K562 (cell line): ENCODE measurements at regions not wholly inside any gene's neighbourhood (a gene's known extent, or its start where the extent isn't known, plus 50 kb on each side); places are given as distances from the start of the nearest gene placed in this dataset.

ENCODE experiments used
- ATAC-seq: fragments of 200-7000 bp; cut with Tn5 transposase; 3 replicates; pipeline ENCODE4 v1.9.1; 2020; ENCODE audit warnings: moderate library complexity
- BruUV-seq: library from RNA; stranded (reverse); fragments of 400-500 nt; replicated peaks from 2 replicates; lab custom pipeline; 2021; lab: Mats Ljungman, UMichigan
- CTCF ChIA-PET: fragments of 300-600 bp; formaldehyde crosslinking; extraction: SDS; loops from one replicate; lab custom pipeline; 2021; ENCODE audit warnings: low intra/inter-chr PET ratio; lab: Yijun Ruan, JAX
- POLR2A ChIA-PET: fragments of 300-600, 350-650 bp; sonication (Branson Sonifier 250); formaldehyde crosslinking; extraction: SDS; loops from one replicate; lab custom pipeline; 2021; ENCODE audit warnings: antibody characterized with exemption, inconsistent platforms; lab: Yijun Ruan, JAX
- DNase-seq, 4 experiments: peaks; one replicate each; pipeline versions ENCODE4 v3.0.0 to v3.0.0-alpha.2; 2011 to 2018; ENCODE audit warnings: low spot score in 3 of 4, mixed read lengths in 3 of 4; ENCODE audit errors: extremely low read depth in 1 of 4
- FAIRE-seq: peaks from 2 replicates; lab custom pipeline; 2011; peaks lifted over from hg19 to GRCh38; lab: Jason Lieb, UNC
- H2AFZ ChIP-seq: 2 replicates; pipeline ENCODE4 v1.6.0; 2011; ENCODE audit warnings: low read depth, low read length, control low read depth, inconsistent platforms
- H3K27ac ChIP-seq: fragments of 200-600 bp; 3 replicates; pipeline ENCODE4 v1.8.0; 2011; ENCODE audit warnings: low read depth, mild to moderate bottlenecking, control low read depth, inconsistent platforms, low read length, moderate library complexity, mixed read lengths; ENCODE audit errors: extremely low read depth
- H3K27me3 ChIP-seq, 2 experiments: fragments of 300-600 bp in 1 of 2; 2 replicates in 1 of 2; 3 replicates in 1 of 2; pipeline versions ENCODE4 v1.6.0 to v1.8.0; 2011; ENCODE audit warnings: inconsistent platforms in 2 of 2, low read length in 2 of 2, mild to moderate bottlenecking in 1 of 2, mixed read lengths in 1 of 2, moderate library complexity in 1 of 2; ENCODE audit not compliant: control insufficient read depth in 2 of 2, insufficient read depth in 2 of 2
- H3K36me3 ChIP-seq: fragments of 300-600 bp; 3 replicates; pipeline ENCODE4 v1.8.0; 2011; ENCODE audit warnings: mild to moderate bottlenecking, low read length, inconsistent platforms; ENCODE audit not compliant: control insufficient read depth, insufficient read depth
- H3K4me1 ChIP-seq, 2 experiments: fragments of 200-600 bp in 1 of 2; replicated peaks in 1 of 2; 2 replicates in 1 of 2; 3 replicates in 1 of 2; pipeline versions ENCODE4 v1.5.1 to v1.8.0; 2011; ENCODE audit warnings: inconsistent platforms in 2 of 2, low read length in 2 of 2, mild to moderate bottlenecking in 1 of 2, mixed read lengths in 1 of 2, moderate library complexity in 1 of 2; ENCODE audit not compliant: control insufficient read depth in 2 of 2, insufficient read depth in 2 of 2
- H3K4me2 ChIP-seq: 2 replicates; pipeline ENCODE4 v1.6.1; 2011; ENCODE audit warnings: low read length, control low read depth, inconsistent platforms, mixed read lengths; ENCODE audit not compliant: insufficient read depth
- H3K4me3 ChIP-seq: fragments of 200-600 bp; sonication (generic), shearing (Covaris generic); 2 replicates; pipeline ENCODE4 v1.5.1; 2016; ENCODE audit warnings: control low read depth, inconsistent platforms
- H3K79me2 ChIP-seq: fragments of 200-600 bp; 3 replicates; pipeline ENCODE4 v1.8.0; 2011; ENCODE audit warnings: low read length, inconsistent platforms; ENCODE audit not compliant: control insufficient read depth, insufficient read depth
- H3K9ac ChIP-seq, 2 experiments: 2 replicates each; pipeline versions ENCODE4 v1.6.0 to v1.6.1; 2011; ENCODE audit warnings: low read depth in 2 of 2, low read length in 2 of 2, control low read depth in 1 of 2, inconsistent platforms in 1 of 2, mild to moderate bottlenecking in 1 of 2, mixed read lengths in 1 of 2; ENCODE audit not compliant: insufficient read depth in 1 of 2
- H3K9me1 ChIP-seq: one replicate; pipeline ENCODE4 v1.6.0; 2011; ENCODE audit warnings: inconsistent platforms, mild to moderate bottlenecking, low read length, moderate library complexity; ENCODE audit not compliant: control insufficient read depth, insufficient read depth
- H3K9me3 ChIP-seq: replicated peaks from 2 replicates; pipeline ENCODE4 v1.5.1; 2011; ENCODE audit warnings: low read depth, low read length, inconsistent platforms; ENCODE audit not compliant: control insufficient read depth, insufficient read depth
- H4K20me1 ChIP-seq: replicated peaks from 2 replicates; pipeline ENCODE4 v1.6.1; 2011; ENCODE audit warnings: low read length, inconsistent platforms, mixed read lengths; ENCODE audit not compliant: control insufficient read depth, insufficient read depth
- BRD9 ChIP-seq: fragments of 450-650 bp; IDR thresholded peaks from 2 replicates; pipeline ENCODE4 v1.6.1; 2018; ENCODE audit warnings: low read depth; ENCODE audit not compliant: partially characterized antibody
- BRF1 ChIP-seq: IDR thresholded peaks from 3 replicates; pipeline ENCODE4 v1.6.1; 2011; ENCODE audit warnings: borderline replicate concordance, mild to moderate bottlenecking; ENCODE audit not compliant: insufficient read length; ENCODE audit errors: extremely low read depth
- CREB1 ChIP-seq, 2 experiments: sonication (generic) in 1 of 2; formaldehyde crosslinking in 1 of 2; IDR thresholded peaks; 2 replicates each; pipeline versions ENCODE4 v1.6.1 to v1.8.0; 2012 to 2022; ENCODE audit warnings: inconsistent platforms in 1 of 2, mild to moderate bottlenecking in 1 of 2, missing genetic modification reagents in 1 of 2, moderate library complexity in 1 of 2
- HDGF ChIP-seq: fragments of 450-650 bp; IDR thresholded peaks from 2 replicates; pipeline ENCODE4 v1.6.1; 2016
- HNRNPLL ChIP-seq: fragments of 200-400 bp; formaldehyde crosslinking; IDR thresholded peaks from 2 replicates; pipeline ENCODE4 v1.6.1; 2017; ENCODE audit warnings: low read length, low read depth, mild to moderate bottlenecking; ENCODE audit not compliant: poor library complexity, severe bottlenecking
- NEUROD1 ChIP-seq: fragments of 150-350 bp; IDR thresholded peaks from 2 replicates; pipeline ENCODE4 v1.6.1; 2014; ENCODE audit warnings: borderline replicate concordance, low read length, low read depth; ENCODE audit not compliant: partially characterized antibody
- PTBP1 ChIP-seq: fragments of 200-400 bp; formaldehyde crosslinking; IDR thresholded peaks from 2 replicates; pipeline ENCODE4 v1.6.1; 2017; ENCODE audit warnings: low read depth, low read length
- ZNF76 ChIP-seq: fragments of 250-450 bp; sonication (Bioruptor Pico); IDR thresholded peaks from 2 replicates; pipeline ENCODE4 v1.4.0; 2020; ENCODE audit warnings: mild to moderate bottlenecking, moderate library complexity, borderline replicate concordance
- WGBS: fragments of 100-300 bp; shearing (Covaris generic); methylation state at CpG from one replicate; pipeline ENCODE4 v1.1.6; 2016; ENCODE audit warnings: low coverage, mixed read lengths; ENCODE audit not compliant: insufficient coverage; ENCODE audit errors: missing lambda C conversion rate; 5-methylcytosine and 5-hydroxymethylcytosine counted together
- in situ Hi-C: fragments of 300-500 bp; cut with MboI; formaldehyde crosslinking; loops from 4 replicates; pipeline ENCODE4 v1.15.0; 2018; ENCODE audit warnings: inconsistent platforms, mixed read lengths
- intact Hi-C: fragments of 100-400 bp; cut with micrococcal nuclease; formaldehyde crosslinking; loops from 2 replicates; pipeline ENCODE4 v1.14.2; 2022

DNA sequence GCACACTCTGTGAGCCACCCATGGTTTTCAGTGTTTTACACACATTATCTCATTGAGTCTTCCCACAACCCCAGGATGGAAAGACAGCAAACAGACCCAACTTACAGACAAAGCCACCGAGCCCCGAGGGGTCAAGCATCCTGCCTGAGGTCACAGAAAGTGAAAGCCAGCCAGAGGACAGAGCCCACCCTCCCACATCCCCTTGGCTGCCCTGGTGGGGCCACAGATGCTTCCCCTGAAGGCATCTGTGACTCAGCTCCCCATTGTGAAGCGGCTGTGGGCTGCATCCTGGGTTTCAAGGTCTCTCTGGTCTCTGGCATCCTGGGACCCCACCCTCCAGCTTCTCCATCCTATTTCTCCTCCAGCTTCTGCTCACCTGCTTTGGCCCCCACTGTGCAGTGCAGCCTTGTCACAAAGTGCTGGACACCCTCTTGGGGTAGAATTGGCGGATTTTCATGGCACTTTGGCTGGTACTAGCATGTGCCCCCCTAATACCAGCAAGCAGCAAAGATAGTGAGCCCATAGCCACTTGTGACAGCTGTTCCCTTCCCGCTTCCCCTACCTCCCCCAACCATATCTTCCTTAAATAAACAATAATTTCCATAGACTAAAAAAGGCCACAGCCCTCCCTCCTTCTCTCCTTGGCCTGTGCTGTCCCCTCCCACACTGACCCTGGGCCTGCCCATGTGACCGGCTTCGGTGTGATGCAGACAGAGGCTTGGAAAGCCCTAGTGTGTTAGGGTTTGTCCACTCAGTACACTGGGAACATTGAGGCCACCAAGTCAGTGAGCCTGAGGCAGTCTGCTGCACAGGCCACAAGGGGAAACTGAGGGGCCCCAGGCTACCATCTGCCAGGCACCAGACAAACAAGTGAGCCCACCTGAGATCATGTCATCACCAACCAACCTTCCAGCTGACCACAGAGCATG, 53.9 kb upstream of the SHISAL1 start:
- TF ChIP-seq HNRNPLL (no peak), HDGF (no peak)
- no TSS peak for BruUV-seq
- ChIA-PET CTCF (no interaction called here), POLR2A (interaction anchor here (0.6 kb wide), 1 partner anchor 24 kb away, joined by 3 read pairs; no protein-coding TSS in a partner anchor)
- intact Hi-C loops (no loop called here), in situ Hi-C loops (no loop called here)
- no peak for ATAC-seq
- no peak overlapping the region for H3K27ac ChIP-seq
- H4K20me1 ChIP-seq = 0 out of 2 replicates have a peak, but pooled peaks cover 5% of the 10 kb centered on the region
- H3K9me1 ChIP-seq = no peaks in the 10 kb centered on the region
- H3K4me2 ChIP-seq = no peak overlapping the region
- no peak overlapping the region for H3K4me3 ChIP-seq
- H3K27me3 ChIP-seq = peaks cover 0 to 32% of the 10 kb centered on the region in 2 experiments; a peak in 1 of 5 replicates
- 4% methylated on average over 4 of the region's 7 CpGs for WGBS
- no peak for DNase-seq
- no peaks in the 10 kb centered on the region; a peak in 1 of 5 replicates for H3K4me1 ChIP-seq
- no peaks in the 10 kb centered on the region for H3K36me3 ChIP-seq
- H3K9me3 ChIP-seq = no peaks in the 10 kb centered on the region
- no peak for FAIRE-seq
- H2AFZ ChIP-seq = no peak overlapping the region
- H3K9ac ChIP-seq = no peak overlapping the region
- H3K79me2 ChIP-seq = no peaks in the 10 kb centered on the region

DNA sequence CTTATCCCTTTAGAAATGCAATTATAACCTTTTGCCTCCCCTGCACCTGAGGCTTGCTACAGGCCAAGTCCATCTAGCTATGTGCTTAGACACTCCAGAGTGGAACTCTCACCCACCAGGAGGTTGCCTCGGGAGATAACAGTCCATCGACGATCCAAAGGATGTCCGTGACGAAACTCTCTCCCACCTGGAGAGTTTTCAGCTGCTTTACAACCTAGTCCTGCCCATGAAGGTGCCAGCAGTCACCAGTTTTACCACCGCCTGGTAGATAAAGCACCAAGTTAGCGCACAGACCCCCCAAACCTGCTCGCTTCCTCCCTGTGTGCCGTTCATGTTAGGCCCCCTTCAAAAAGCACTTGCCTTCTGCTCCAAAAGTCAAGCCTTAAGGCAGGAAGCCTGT, 53.1 kb upstream of the SHISAL1 start:
- POLR2A ChIA-PET = interaction anchor here (0.7 kb wide), 1 partner anchor 179 kb away, joined by 4 read pairs; no protein-coding TSS in a partner anchor
- WGBS = 0% methylated on average over 9 of the region's 9 CpGs
- Histone ChIP-seq H3K9ac (no peak overlapping the region), H3K9me3 (no peaks in the 10 kb centered on the region), H3K27ac (no peak overlapping the region), H3K79me2 (no peaks in the 10 kb centered on the region), H4K20me1 (0 out of 2 replicates have a peak, but pooled peaks cover 5% of the 10 kb centered on the region), H3K4me3 (no peak overlapping the region), H3K27me3 (peaks cover 0 to 37% of the 10 kb centered on the region in 2 experiments; a peak in 2 of 5 replicates), H3K4me2 (no peak overlapping the region), H2AFZ (no peak overlapping the region), H3K4me1 (no peaks in the 10 kb centered on the region; a peak in 1 of 5 replicates), H3K36me3 (no peaks in the 10 kb centered on the region), H3K9me1 (no peaks in the 10 kb centered on the region)
- CTCF ChIA-PET = no interaction called here
- FAIRE-seq = no peak
- no TSS peak for BruUV-seq
- intact Hi-C loops (no loop called here), in situ Hi-C loops (no loop called here)
- TF ChIP-seq BRD9 (no peak), BRF1 (no peak), ZNF76 (CRISPR knock-in tag) (no peak), PTBP1 (no peak), CREB1 (IDR thresholded peaks at IDR 0.05) (no peak), CREB1 (CRISPR knock-in tag; IDR thresholded peaks at IDR 0.05) (no peak), NEUROD1 (no peak)
- no peak for DNase-seq
- no peak for ATAC-seq
